Middle frontal gyrus (tissue), 1 donor: ENCODE measurements at regions not wholly inside any gene's neighbourhood (a gene's known extent, or its start where the extent isn't known, plus 50 kb on each side); places are given as distances from the start of the nearest gene placed in this dataset.
"Not testable (repeated sequence)": the region's sequence is repeated elsewhere in the genome, so short reads cannot be mapped to it uniquely, and the experiment has no call there.

Experiments
- DNase-seq: peaks from one replicate; pipeline ENCODE4 v3.0.0-alpha.2; 2015; ENCODE audit warnings: low spot score; ENCODE audit errors: extremely low spot score

GRCh38 chr1:121443001-121443540 lies 258.3 kb downstream of the SRGAP2C start:
- no peak for DNase-seq

GRCh38 chr1:121444096-121444495 lies 259.3 kb downstream of the SRGAP2C start:
- DNase-seq: no peak

GRCh38 chr1:121445679-121446078 lies 260.9 kb downstream of the SRGAP2C start:
- DNase-seq: no peak

DNA sequence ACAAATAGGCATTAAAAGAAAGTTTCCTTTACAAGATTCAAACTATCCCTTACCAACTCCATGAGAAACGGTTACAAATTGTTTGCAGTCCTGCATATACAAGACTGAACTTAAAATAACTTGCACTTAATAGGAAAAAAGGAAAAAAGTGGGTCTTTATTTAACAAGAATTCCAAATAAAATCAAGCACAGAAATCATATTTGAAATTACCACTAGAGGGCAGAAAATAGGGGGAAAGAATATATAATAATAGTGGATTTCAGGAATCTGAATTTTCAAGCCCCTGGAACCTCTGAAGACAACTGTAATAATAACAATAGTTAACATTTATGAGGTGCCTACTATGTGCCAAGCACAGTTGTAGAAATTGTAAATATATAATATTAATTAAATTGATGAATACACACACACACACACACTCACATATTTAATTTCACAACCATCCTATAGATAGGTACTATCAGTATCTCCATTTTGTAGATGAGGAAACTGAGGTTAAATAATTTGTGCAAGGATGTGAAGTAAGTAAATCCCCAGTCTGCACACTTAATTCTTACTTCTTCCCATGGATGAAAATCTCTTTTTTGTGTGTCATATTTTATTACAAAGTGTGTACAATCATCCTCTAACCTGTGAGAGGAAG lies 262.6 kb downstream of the SRGAP2C start:
- DNase-seq: not testable (repeated sequence)

GRCh38 chr1:121448064-121448463 lies 263.3 kb downstream of the SRGAP2C start:
- DNase-seq: not testable (repeated sequence)

DNA sequence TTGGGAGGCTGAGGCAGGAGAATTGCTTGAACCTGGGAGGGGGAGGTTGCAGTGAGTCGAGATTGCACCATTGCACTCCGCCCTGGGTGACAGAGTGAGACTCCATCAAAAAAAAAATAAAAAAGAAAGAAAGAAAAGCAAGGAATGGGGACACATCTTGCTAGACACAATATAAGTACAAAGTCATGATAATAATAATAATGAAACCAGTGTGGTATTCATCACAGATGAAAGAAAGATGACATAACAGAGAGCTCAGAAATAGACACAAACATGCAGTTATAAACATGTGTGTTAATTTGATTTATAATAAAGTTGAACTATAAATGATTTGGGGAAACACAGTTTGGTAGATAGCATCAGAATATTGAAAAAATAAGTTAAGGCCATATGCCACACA lies 264.1 kb downstream of the SRGAP2C start:
- DNase-seq: no peak

- no peak for DNase-seq
Observed at GRCh38 chr1:121452484-121452883, 267.7 kb downstream of the SRGAP2C start.

DNA sequence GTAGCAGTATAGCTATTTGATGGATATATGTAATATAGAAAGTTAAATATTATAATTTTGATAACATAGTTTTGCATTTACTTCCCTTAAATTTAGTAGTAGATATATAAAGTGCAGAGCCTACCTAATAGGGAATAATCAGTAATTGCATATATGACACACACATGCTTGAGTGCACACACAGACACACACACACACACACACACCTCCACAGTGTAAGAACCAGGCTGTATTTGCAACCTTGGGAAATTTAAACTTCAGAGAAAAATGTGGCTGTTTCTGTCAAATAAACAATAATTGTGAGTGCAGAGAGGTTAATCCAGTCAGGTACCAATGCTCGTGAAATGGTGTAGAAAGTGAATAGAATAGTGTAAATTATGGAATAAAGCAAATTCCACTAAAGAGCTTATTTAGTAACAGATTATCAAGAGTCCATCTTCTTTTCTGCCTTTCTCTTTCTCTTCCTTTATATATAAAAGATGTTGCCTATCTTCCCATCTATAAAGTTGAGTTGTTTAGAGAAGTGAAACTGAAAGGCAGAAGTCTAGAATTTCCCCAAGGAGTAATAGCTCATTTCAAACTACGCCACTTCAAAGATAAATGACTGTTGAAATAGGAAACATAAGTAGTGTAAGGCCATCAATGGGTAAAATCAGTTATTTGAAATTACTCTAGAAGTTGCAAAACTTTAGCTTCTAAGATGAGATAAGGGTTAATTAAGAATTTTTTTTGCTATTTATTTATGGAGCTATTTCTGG lies 273.7 kb downstream of the SRGAP2C start:
- no peak for DNase-seq

DNA sequence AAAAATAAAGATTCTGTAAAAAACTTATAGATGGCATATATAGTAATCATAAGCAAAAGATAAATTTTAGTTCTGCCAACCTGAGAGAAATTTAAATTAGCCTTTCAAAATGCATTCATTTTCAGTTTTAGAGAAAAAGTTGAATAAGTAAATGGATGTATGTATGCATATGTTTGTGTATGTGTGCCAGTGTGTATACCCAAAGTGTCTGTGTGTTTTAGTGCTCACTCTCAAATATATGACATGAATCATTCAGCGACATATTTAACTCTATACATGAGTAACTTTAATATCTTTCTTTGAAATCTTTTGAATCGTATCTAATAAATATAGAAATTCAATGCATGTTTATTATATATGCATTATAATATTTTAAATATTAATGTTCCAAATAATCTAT lies 274.5 kb downstream of the SRGAP2C start:
- DNase-seq: no peak

GRCh38 chr1:121469395-121469794 lies 284.6 kb downstream of the SRGAP2C start:
- not testable (repeated sequence) for DNase-seq

GRCh38 chr1:121470401-121470800 lies 285.6 kb downstream of the SRGAP2C start:
- not testable (repeated sequence) for DNase-seq

DNA sequence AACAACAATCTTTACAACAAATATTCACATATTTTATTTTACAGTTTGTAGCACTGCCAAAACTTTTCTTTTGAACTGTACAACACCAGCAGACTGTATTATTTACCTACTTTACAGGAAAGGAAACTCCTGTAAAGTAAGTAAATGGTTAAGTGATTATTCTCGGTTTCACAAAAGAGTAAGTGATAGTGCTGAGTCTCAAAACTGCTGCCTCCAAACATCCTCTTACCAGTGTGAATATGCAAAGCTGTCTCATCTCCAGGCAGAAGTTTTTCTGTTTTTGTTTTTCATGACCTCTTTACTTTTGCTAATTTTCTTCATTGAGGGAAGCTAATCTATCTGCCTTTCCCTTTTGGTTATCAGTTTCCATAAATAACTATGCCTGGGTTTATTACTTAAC lies 286.7 kb downstream of the SRGAP2C start:
- no peak for DNase-seq

- no peak for DNase-seq
Observed at GRCh38 chr1:121472017-121472416, 287.2 kb downstream of the SRGAP2C start.

- no peak for DNase-seq
Observed at GRCh38 chr1:121483234-121483633, 298.5 kb downstream of the SRGAP2C start.

GRCh38 chr1:121483961-121484424 lies 299.2 kb downstream of the SRGAP2C start:
- no peak for DNase-seq

DNA sequence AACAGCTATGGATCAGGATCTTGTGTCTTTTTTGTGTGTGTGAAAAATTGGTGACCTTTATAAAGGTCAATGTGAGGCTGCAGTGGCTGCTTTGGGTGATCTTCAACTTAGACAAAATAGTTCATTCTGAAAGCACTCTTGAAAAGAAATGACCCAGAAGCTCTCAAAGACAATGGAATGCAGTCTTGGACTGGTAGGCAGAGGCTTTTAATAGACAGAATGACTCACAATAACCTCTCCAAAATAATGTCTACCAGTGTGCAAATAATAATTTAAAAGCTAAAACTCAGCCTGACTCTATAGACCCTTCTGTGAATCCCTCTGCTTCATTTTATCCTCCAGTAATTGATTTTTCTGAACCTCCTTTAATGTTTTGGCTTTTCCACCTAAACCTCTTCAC lies 310.0 kb downstream of the SRGAP2C start:
- DNase-seq: not testable (repeated sequence)

DNA sequence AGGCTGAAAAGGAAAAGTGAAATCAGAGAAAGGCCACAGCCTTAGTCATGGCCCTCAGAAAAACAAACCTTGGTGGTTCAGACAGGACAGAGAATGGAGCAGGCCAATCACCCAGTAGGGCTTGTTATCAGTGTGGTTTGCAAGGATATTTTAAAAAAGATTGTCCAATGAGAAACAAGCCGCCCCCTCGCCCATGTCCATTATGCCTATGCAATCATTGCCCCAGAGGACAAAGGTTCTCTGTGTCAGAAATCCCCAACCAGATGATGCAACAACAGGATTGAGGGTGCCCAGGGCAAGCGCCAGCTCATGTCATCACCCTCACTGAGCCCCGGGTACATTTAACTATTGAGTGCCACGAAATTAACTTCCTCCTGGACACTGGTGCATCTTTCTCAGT lies 326.7 kb downstream of the SRGAP2C start:
- DNase-seq: not testable (repeated sequence)

- not testable (repeated sequence) for DNase-seq
Observed at GRCh38 chr1:121511876-121512275, 327.1 kb downstream of the SRGAP2C start.

DNA sequence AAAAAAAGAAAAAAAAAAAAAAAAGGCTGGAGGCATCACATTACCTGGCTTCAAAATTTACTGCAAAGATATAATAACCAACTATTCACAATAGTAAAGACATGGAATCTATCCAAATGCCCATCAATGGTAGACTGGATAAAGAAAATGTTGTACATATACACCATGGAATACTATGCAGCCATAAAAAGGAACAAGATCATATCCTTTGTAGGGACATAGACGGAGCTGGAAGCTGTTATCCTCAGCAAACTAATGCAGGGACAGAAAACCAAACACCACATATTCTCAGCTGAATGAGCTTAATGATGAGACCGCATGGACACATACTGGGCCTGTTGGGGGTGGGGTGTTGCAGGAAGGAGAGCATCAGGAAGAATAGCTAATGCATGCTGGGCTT lies 330.5 kb downstream of the SRGAP2C start:
- no peak for DNase-seq

DNA sequence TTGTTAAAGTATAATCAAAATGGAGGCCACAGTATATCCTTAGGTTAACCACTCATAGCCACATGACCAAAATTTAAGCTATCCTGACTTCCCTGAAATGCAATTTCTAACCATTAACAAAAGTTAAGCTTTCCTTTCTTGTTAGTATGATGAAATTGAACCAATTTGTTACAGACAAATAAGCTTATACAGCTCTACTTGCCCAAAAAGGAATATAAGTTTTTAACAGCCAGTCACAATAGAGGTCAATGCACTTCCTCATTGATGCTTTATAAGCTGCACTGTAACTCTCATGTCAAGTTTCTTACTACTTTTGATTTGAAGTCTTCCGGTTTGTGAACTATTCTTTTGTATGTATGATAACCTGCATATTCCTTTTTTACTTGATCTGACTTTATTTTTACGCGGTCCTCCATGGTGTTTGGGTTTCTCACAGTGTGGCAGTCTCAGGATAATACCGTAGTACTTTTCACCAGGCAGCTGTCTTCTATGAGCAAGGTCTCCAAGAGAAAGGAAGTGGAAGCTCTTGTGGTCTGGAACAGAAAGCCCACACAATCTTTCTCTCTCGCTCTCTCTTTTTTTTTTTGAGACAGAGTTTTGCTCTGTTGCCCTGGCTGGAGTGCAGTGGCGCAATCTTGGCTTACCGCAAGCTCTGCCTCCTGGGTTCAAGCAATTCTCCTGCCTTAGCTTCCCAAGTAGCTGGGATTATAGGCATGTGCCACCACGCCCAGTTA lies 331.6 kb downstream of the SRGAP2C start:
- DNase-seq: no peak

DNA sequence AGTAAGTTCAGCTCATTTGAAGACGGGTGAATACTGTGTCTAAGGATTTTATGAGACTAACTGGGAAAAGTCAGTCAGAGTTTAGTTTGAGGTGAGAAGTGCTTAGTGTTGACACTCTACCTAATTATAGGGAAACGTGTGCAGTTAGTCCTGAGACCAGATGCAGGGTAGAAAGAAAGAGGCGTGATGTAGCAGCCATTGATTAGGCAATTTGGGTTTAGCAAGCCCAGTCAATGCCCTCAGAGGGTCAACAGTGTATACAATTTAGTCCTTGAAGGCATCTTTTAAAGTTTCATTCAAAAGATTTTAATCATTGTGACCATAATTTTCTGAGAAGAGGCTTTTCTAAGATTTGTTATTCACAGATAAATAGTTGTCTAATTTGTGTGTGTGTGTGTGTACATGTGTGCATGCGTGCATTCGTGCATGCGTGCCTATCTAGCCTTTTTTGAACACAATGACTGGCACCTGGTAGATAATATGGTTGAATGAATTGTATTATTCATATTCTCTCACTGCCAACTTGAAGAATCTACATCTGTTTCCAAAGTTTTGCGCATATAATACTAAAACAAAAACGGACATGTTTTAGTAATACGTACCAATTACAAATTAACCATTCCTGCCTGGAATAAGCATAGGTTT lies 332.9 kb downstream of the SRGAP2C start:
- DNase-seq: no peak

GRCh38 chr1:121518726-121519041 lies 333.9 kb downstream of the SRGAP2C start:
- no peak for DNase-seq
